ENCODE measurements at regions not wholly inside any gene's neighbourhood (a gene's known extent, or its start where the extent isn't known, plus 50 kb on each side); places are given as distances from the start of the nearest gene placed in this dataset.
A peak's percentile ranks its signal among the peaks of the same experiment; 100 is the strongest.

DNA sequence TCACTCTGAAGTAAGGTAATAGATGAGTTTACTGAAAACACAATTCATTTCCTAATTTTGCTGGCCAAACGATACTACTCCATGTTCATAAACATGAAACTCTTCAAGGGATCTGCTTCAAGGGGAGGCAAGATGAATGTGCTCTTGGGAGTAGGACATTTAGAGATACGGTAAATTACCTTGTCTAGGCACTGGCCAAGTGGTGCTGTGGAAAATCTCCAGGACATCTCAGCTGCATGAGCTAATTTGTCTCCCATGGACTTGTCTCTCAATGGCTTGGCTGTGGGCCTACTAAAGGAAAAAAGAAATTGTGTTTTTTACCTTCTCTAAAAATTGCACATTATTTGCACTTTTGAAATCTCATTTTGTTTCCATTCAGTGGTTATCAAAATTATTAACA is 780.6 kb downstream of the LTN1 start:
- intact Hi-C loops (cut with micrococcal nuclease), result no loop called here
- Mint-ChIP-seq H3K27ac (ENCODE audit: low read depth, unreplicated experiment) (no peak overlapping the region), H3K27me3 (ENCODE audit: insufficient read depth, unreplicated experiment) (no peaks in the 10 kb centered on the region), H3K9me3 (ENCODE audit: unreplicated experiment) (no peaks in the 10 kb centered on the region), H3K4me1 (ENCODE audit: insufficient read depth, unreplicated experiment) (peaks cover 6% of the 10 kb centered on the region), H3K36me3 (ENCODE audit: insufficient read depth, unreplicated experiment) (no peaks in the 10 kb centered on the region), H3K4me3 (ENCODE audit: unreplicated experiment) (no peak overlapping the region)
- no peak for DNase-seq (ENCODE audit: unreplicated experiment)
- TF ChIP-seq, protein P1, sequence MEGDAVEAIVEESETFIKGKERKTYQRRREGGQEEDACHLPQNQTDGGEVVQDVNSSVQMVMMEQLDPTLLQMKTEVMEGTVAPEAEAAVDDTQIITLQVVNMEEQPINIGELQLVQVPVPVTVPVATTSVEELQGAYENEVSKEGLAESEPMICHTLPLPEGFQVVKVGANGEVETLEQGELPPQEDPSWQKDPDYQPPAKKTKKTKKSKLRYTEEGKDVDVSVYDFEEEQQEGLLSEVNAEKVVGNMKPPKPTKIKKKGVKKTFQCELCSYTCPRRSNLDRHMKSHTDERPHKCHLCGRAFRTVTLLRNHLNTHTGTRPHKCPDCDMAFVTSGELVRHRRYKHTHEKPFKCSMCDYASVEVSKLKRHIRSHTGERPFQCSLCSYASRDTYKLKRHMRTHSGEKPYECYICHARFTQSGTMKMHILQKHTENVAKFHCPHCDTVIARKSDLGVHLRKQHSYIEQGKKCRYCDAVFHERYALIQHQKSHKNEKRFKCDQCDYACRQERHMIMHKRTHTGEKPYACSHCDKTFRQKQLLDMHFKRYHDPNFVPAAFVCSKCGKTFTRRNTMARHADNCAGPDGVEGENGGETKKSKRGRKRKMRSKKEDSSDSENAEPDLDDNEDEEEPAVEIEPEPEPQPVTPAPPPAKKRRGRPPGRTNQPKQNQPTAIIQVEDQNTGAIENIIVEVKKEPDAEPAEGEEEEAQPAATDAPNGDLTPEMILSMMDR (IDR thresholded peaks at IDR 0.05; ENCODE audit: unreplicated experiment), result no peak
- POLR2A ChIA-PET, result no interaction called here
- no TSS peak for BruUV-seq (replicated peaks)
- CTCF ChIA-PET, result no interaction called here

DNA sequence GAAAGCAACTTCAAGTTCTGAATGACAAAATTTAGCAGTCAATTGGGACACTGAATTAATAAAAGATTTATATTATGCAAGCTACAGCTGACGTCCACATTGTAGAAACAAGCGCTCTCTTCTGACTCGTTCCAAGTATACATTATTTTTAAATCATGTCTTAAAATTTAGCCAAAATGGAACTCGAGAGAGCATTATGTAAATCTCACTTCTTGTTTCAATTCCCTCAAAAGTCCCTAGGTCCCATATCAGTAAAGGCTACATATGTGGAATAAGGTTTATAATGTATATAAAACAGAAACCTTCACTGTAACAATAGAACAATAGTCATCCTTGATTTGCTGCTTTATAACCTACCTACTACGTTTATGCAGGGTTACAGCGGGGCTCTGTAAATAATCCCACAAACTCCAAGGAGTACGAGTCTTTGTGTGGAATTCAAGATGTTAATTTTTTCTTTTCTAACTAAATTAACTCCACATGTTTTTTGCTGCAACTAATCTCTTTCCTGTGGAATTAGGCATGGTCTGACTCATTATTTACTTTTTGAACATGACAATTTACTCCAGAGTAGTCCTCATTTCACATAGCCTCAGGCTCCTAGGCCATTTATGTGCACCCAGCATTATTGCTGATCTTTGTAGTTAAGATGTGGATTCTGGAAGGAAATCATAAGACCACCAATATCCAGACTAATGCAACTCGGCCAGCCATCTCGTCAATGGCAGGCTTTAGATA is 785.1 kb downstream of the LTN1 start:
- no TSS peak for BruUV-seq (replicated peaks)
- no peak overlapping the region for H3K4me3 Mint-ChIP-seq (ENCODE audit: unreplicated experiment)
- peaks cover 7% of the 10 kb centered on the region for H3K9me3 Mint-ChIP-seq (ENCODE audit: unreplicated experiment)
- H3K27me3 Mint-ChIP-seq (ENCODE audit: insufficient read depth, unreplicated experiment), result no peaks in the 10 kb centered on the region
- H3K36me3 Mint-ChIP-seq (ENCODE audit: insufficient read depth, unreplicated experiment), result no peaks in the 10 kb centered on the region
- CTCF ChIA-PET, result interaction anchor here (0.6 kb wide), 1 partner anchor 1976 kb away, joined by 3 read pairs; no protein-coding TSS in a partner anchor
- intact Hi-C loops (cut with micrococcal nuclease), result no loop called here
- peak; percentile 28 for DNase-seq (ENCODE audit: unreplicated experiment)
- POLR2A ChIA-PET, result no interaction called here
- TF ChIP-seq, protein P1 (IDR thresholded peaks at IDR 0.05; ENCODE audit: unreplicated experiment), result no peak
- no peaks in the 10 kb centered on the region for H3K4me1 Mint-ChIP-seq (ENCODE audit: insufficient read depth, unreplicated experiment)
- no peak overlapping the region for H3K27ac Mint-ChIP-seq (ENCODE audit: low read depth, unreplicated experiment)

DNA sequence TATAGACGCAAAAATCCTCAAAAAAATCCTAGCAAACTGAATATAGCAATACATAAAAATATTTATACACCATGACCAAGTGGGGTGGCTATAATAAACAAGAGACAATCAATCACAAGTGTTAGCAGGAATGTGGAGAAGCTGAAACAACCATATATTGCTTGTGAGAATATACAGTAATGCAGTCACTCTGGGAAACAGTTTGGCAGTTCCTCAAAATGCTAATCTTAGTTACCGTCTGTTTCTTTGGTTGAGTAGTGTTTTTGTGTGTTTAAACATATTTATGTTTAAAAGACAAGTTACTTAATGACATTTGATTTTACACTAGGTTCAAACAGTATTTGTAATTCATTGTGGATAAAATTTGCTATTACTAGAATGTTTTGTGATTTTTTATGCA is 792.0 kb downstream of the LTN1 start:
- ChIA-PET CTCF (no interaction called here), POLR2A (no interaction called here)
- BruUV-seq (replicated peaks), result no TSS peak
- Mint-ChIP-seq H3K4me1 (ENCODE audit: insufficient read depth, unreplicated experiment) (no peaks in the 10 kb centered on the region), H3K36me3 (ENCODE audit: insufficient read depth, unreplicated experiment) (no peaks in the 10 kb centered on the region), H3K27ac (ENCODE audit: low read depth, unreplicated experiment) (no peak overlapping the region), H3K4me3 (ENCODE audit: unreplicated experiment) (no peak overlapping the region), H3K9me3 (ENCODE audit: unreplicated experiment) (peaks cover 27% of the 10 kb centered on the region), H3K27me3 (ENCODE audit: insufficient read depth, unreplicated experiment) (no peaks in the 10 kb centered on the region)
- TF ChIP-seq, protein P1 (IDR thresholded peaks at IDR 0.05; ENCODE audit: unreplicated experiment), result no peak
- no peak for DNase-seq (ENCODE audit: unreplicated experiment)
- intact Hi-C loops (cut with micrococcal nuclease), result no loop called here

DNA sequence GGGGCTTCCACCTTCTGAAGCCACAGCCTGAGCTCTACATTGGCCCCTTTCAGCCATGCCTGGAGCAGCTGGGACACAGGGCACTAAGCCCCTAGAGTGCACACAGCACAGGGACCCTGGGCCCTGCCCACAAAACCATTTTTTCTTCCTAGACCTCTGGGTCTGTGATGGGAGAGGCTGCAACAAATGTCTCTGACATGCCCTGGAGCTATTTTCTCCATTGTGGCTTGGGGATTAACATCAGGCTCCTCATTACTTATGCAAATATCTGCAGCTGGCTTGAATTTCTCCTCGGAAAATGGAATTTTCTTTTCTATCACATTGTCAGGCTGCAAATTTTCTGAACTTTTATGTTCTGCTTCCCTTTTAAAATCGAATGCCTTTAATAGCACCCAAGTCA is 795.7 kb downstream of the LTN1 start:
- Mint-ChIP-seq H3K4me3 (ENCODE audit: unreplicated experiment) (no peak overlapping the region), H3K36me3 (ENCODE audit: insufficient read depth, unreplicated experiment) (no peaks in the 10 kb centered on the region), H3K27ac (ENCODE audit: low read depth, unreplicated experiment) (no peak overlapping the region), H3K27me3 (ENCODE audit: insufficient read depth, unreplicated experiment) (no peaks in the 10 kb centered on the region), H3K9me3 (ENCODE audit: unreplicated experiment) (peaks cover 27% of the 10 kb centered on the region), H3K4me1 (ENCODE audit: insufficient read depth, unreplicated experiment) (no peaks in the 10 kb centered on the region)
- CTCF ChIA-PET, result no interaction called here
- no peak for DNase-seq (ENCODE audit: unreplicated experiment)
- no TSS peak for BruUV-seq (replicated peaks)
- TF ChIP-seq, protein P1 (IDR thresholded peaks at IDR 0.05; ENCODE audit: unreplicated experiment), result no peak
- POLR2A ChIA-PET, result no interaction called here
- intact Hi-C loops (cut with micrococcal nuclease), result no loop called here

Measured in MCF 10A (cell line).